Body of pancreas (tissue), 4 donors: ENCODE measurements at regions not wholly inside any gene's neighbourhood (a gene's known extent, or its start where the extent isn't known, plus 50 kb on each side); places are given as distances from the start of the nearest gene placed in this dataset.

Experiments used
- CTCF ChIP-seq, 7 experiments: fragments of 450-650 bp in 4 of 7; fragments of 200-600 bp in 3 of 7; sonication (generic) in 3 of 7; IDR thresholded peaks; one replicate each; pipeline ENCODE4 v1.5.1; 2016 to 2019; ENCODE audit warnings: antibody characterized with exemption in 7 of 7
- POLR2A ChIP-seq, 3 donors: fragments of 450-650 bp; IDR thresholded peaks; one replicate each; pipeline ENCODE4 v1.6.1; 2016; ENCODE audit warnings: antibody characterized with exemption in 3 of 3, mild to moderate bottlenecking in 2 of 3

- TF ChIP-seq CTCF (IDR thresholded peaks at IDR 0.05) (no peak), POLR2A (IDR thresholded peaks at IDR 0.05) (no peak)
Observed at GRCh38 chr2:17257189-17257909, 260.9 kb downstream of the RAD51AP2 start.
